ENCODE measurements at regions not wholly inside any gene's neighbourhood (a gene's known extent, or its start where the extent isn't known, plus 50 kb on each side); places are given as distances from the start of the nearest gene placed in this dataset.

- DNase-seq, result no peak
Observed at GRCh38 chr11:88448131-88448670, 110.7 kb upstream of the CTSC start.

- no peak for DNase-seq
Observed at GRCh38 chr11:88447281-88447680, 109.7 kb upstream of the CTSC start.

GRCh38 chr11:88439356-88439755 lies 101.8 kb upstream of the CTSC start:
- DNase-seq, result no peak

- DNase-seq, result no peak
Observed at GRCh38 chr11:88438721-88439120, 101.2 kb upstream of the CTSC start.

- DNase-seq, result no peak
Observed at GRCh38 chr11:88435415-88435814, 97.9 kb upstream of the CTSC start.

- no peak for DNase-seq
Observed at GRCh38 chr11:88434333-88434976, 96.9 kb upstream of the CTSC start.

GRCh38 chr11:88433536-88434230 lies 96.1 kb upstream of the CTSC start:
- no peak for DNase-seq

GRCh38 chr11:88431675-88432341 lies 94.3 kb upstream of the CTSC start:
- no peak for DNase-seq

GRCh38 chr11:88428959-88429358 lies 91.4 kb upstream of the CTSC start:
- peak; percentile 14 for DNase-seq

GRCh38 chr11:88427719-88428118 lies 90.2 kb upstream of the CTSC start:
- DNase-seq, result no peak

GRCh38 chr11:88424881-88425280 lies 87.3 kb upstream of the CTSC start:
- no peak for DNase-seq

- DNase-seq, result no peak
Observed at GRCh38 chr11:88421530-88421929, 84.0 kb upstream of the CTSC start.

GRCh38 chr11:88420165-88420791 lies 82.7 kb upstream of the CTSC start:
- no peak for DNase-seq

- DNase-seq, result peak; percentile 19
Observed at GRCh38 chr11:88418508-88418907, 81.0 kb upstream of the CTSC start.

- no peak for DNase-seq
Observed at GRCh38 chr11:88415495-88415894, 78.0 kb upstream of the CTSC start.

- no peak for DNase-seq
Observed at GRCh38 chr11:88414981-88415413, 77.5 kb upstream of the CTSC start.

GRCh38 chr11:88414385-88414861 lies 76.9 kb upstream of the CTSC start:
- peak; percentile 10 for DNase-seq

GRCh38 chr11:88411265-88411664 lies 73.7 kb upstream of the CTSC start:
- DNase-seq, result no peak

GRCh38 chr11:88410656-88411055 lies 73.1 kb upstream of the CTSC start:
- no peak for DNase-seq

GRCh38 chr11:88410056-88410455 lies 72.5 kb upstream of the CTSC start:
- DNase-seq, result no peak

GRCh38 chr11:88406876-88407275 lies 69.3 kb upstream of the CTSC start:
- no peak for DNase-seq

GRCh38 chr11:88405853-88406252 lies 68.3 kb upstream of the CTSC start:
- DNase-seq, result no peak
